Peyer's patch (tissue), 4 donors: ENCODE measurements at regions not wholly inside any gene's neighbourhood (a gene's known extent, or its start where the extent isn't known, plus 50 kb on each side); places are given as distances from the start of the nearest gene placed in this dataset.

Experiments
- CTCF ChIP-seq, 6 experiments: fragments of 450-650 bp in 4 of 6; fragments of 200-600 bp in 2 of 6; sonication (generic) in 1 of 6; IDR thresholded peaks; one replicate each; pipeline ENCODE4 v1.5.1; 2017 to 2019; ENCODE audit warnings: antibody characterized with exemption in 6 of 6, mild to moderate bottlenecking in 3 of 6, moderate library complexity in 1 of 6
- POLR2A ChIP-seq, 2 donors: fragments of 450-650 bp; IDR thresholded peaks; one replicate each; pipeline ENCODE4 v1.5.1; 2017; ENCODE audit warnings: antibody characterized with exemption in 2 of 2, mild to moderate bottlenecking in 2 of 2, moderate library complexity in 2 of 2

DNA sequence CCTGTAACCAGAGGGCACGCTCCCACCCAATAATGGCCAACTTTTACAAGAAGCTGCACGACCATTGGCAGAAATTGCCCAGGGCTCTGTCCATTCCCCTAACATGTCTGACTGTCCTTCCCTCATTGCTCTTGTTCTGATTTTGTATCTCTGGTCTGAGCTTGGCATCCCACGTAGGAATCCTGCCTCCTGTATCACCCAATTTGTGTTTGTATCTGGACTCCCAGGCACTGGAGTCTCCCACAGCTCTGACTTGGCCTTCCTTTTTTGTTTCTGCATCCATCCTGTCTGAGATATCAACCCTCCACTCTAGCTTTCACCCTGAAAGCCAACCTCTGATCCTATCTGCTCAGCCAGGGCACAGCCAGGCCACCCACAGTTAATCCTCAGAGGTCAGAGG, 259.8 kb downstream of the FBXO15 start:
- TF ChIP-seq CTCF (IDR thresholded peaks at IDR 0.05): no peak
- TF ChIP-seq POLR2A (IDR thresholded peaks at IDR 0.05): no peak
